Heart right ventricle (tissue), 16 donors: ENCODE measurements at regions not wholly inside any gene's neighbourhood (a gene's known extent, or its start where the extent isn't known, plus 50 kb on each side); places are given as distances from the start of the nearest gene placed in this dataset.
"Not testable (repeated sequence)": the region's sequence is repeated elsewhere in the genome, so short reads cannot be mapped to it uniquely, and the experiment has no call there.

Experiments used
- ATAC-seq, 8 donors: fragments of 200-7000 bp; cut with Tn5 transposase; one replicate each; pipeline ENCODE4 v1.9.1; 2020; ENCODE audit warnings: mild to moderate bottlenecking in 8 of 8, moderate library complexity in 8 of 8, moderate number of reproducible peaks in 1 of 8
- DNase-seq, 2 donors: peaks; one replicate each; pipeline ENCODE4 v3.0.0-alpha.2; 2020
- H3K27ac ChIP-seq, 10 donors: fragments of 200-600 bp; sonication (generic) in 2 of 10; one replicate each; pipeline versions ENCODE4 v1.5.0 to v1.8.0; 2020 to 2022; ENCODE audit warnings: mild to moderate bottlenecking in 3 of 10
- H3K27me3 ChIP-seq, 7 donors: fragments of 200-600 bp; one replicate each; pipeline ENCODE4 v1.8.0; 2021 to 2022; ENCODE audit warnings: mild to moderate bottlenecking in 2 of 7
- H3K36me3 ChIP-seq, 9 donors: fragments of 200-600 bp; sonication (generic) in 1 of 9; one replicate each; pipeline versions ENCODE4 v1.5.0 to v1.8.0; 2020 to 2022; ENCODE audit warnings: mild to moderate bottlenecking in 2 of 9
- H3K4me1 ChIP-seq, 9 donors: fragments of 200-600 bp; sonication (generic) in 1 of 9; one replicate each; pipeline versions ENCODE4 v1.5.0 to v1.8.0; 2020 to 2022; ENCODE audit warnings: mild to moderate bottlenecking in 4 of 9
- H3K4me3 ChIP-seq, 10 donors: fragments of 200-600 bp; sonication (generic) in 2 of 10; one replicate each; pipeline versions ENCODE4 v1.5.0 to v1.8.0; 2020 to 2022; ENCODE audit warnings: mild to moderate bottlenecking in 7 of 10, moderate library complexity in 2 of 10
- H3K9me3 ChIP-seq, 11 donors: fragments of 200-600 bp in 10 of 11; sonication (generic) in 2 of 11; one replicate each; pipeline versions ENCODE4 v1.5.0 to v1.8.0; 2013 to 2022; ENCODE audit warnings: mild to moderate bottlenecking in 2 of 11, control low read depth in 1 of 11, moderate library complexity in 1 of 11
- CTCF ChIP-seq, 9 donors: fragments of 200-600 bp; sonication (generic) in 2 of 9; IDR thresholded peaks; one replicate each; pipeline versions ENCODE4 v1.5.0 to v1.8.0; 2021 to 2022; ENCODE audit warnings: antibody characterized with exemption in 9 of 9, mild to moderate bottlenecking in 5 of 9, moderate library complexity in 1 of 9
- WGBS, 2 donors: extraction: QIAGEN DNeasy Blood & Tissue Kit; methylation state at CpG; one replicate each; pipeline ENCODE4 v1.1.7; 2013; ENCODE audit warnings: inconsistent platforms in 1 of 2; 5-methylcytosine and 5-hydroxymethylcytosine counted together
- intact Hi-C, 10 donors: fragments of 100-400 bp; cut with DNase I; formaldehyde crosslinking; loops; one replicate each; pipeline versions ENCODE4 v1.11.1 to v1.14.2; 2022
- donor health status: Arrhythmogenic right ventricular cardiomyopathy.
- donor health status: ischemic (EF 13 %, LVEDD 7.1; RV severe dilation, severe dysfunction).
- donor health status: healthy with polysubstance abuse.
- donor health status: DM: no; HTN: yes; CAD: no.
- donor health status: DM: no; HTN: no; CAD: no.
- donor health status: ischemic (EF 25% LVEDD 6.9; RV normal size, moderate dysfunction).
- donor health status: ischemic (EF 25% LVEDD 5.7; RV mildly dilated, moderate dysfunction).
- donor health status: healthy.
- donor health status: DM: yes; HTN: yes; CAD: no.
- donor health status: Ischemic cardiomyopathy.
- donor health status: ischemic (EF 35%, LVEDD 5.7; RV mildly dilated, moderate dysfunction).
- donor health status: nonischemic (EF 11% LVEDD 7.7; RV severe dilation, severe dysfunction).
- donor health status: DM: yes; HTN: yes; CAD: no.
- donor health status: PGD.
- donor health status: ischemic (EF 29% LVEDD 5.4; RV normal size, mild dysfunction).
- donor health status: nonischemic (EF 23%, LVEDD 6.1; RV moderate dilation, normal function).

- no peak for DNase-seq
Measured at GRCh38 chr14:106230071-106230470, 703.7 kb downstream of the TMEM121 start.

GRCh38 chr14:106233191-106233590 lies 706.8 kb downstream of the TMEM121 start:
- H3K9me3 ChIP-seq, intact Hi-C loops, DNase-seq, ATAC-seq, H3K36me3 ChIP-seq, H3K4me3 ChIP-seq, H3K4me1 ChIP-seq, H3K27ac ChIP-seq: not testable (repeated sequence)
- H3K27me3 ChIP-seq, result peaks cover 0 to 54% (median 13%) of the 10 kb centered on the region in 7 donors
- 21 to 31% methylated on average over 3 of the region's 3 CpGs for WGBS, 2 donors

More at GRCh38 chr14:106230071-106230470, 703.7 kb downstream of the TMEM121 start:
- H3K36me3 ChIP-seq, result no peaks in the 10 kb centered on the region
- intact Hi-C loops, result no loop called here
- WGBS, 2 donors, result 37 to 50% methylated on average over 2 of the region's 2 CpGs
- H3K9me3 ChIP-seq, result no peaks in the 10 kb centered on the region
- peaks cover 0 to 48% (median 11%) of the 10 kb centered on the region in 7 donors for H3K27me3 ChIP-seq
- H3K27ac ChIP-seq, result no peak overlapping the region
- H3K4me1 ChIP-seq, result no peaks in the 10 kb centered on the region
- TF ChIP-seq CTCF (IDR thresholded peaks at IDR 0.05), result no peak
- no peak for ATAC-seq
- H3K4me3 ChIP-seq, result no peak overlapping the region

- H3K9me3 ChIP-seq, H3K27ac ChIP-seq, H3K4me3 ChIP-seq, H3K36me3 ChIP-seq, DNase-seq, H3K4me1 ChIP-seq, ATAC-seq, intact Hi-C loops: not testable (repeated sequence)
- peak in 7 of 9 donors; percentile 9 to 45 (median 27) for TF ChIP-seq CTCF (IDR thresholded peaks at IDR 0.05)
- peaks cover 0 to 59% (median 22%) of the 10 kb centered on the region in 7 donors for H3K27me3 ChIP-seq
- WGBS, 2 donors, result 44 to 46% methylated on average over 12 to 14 of the region's 17 CpGs
Measured at GRCh38 chr14:106234525-106235254, 708.3 kb downstream of the TMEM121 start.

GRCh38 chr14:106235356-106236159 lies 709.2 kb downstream of the TMEM121 start:
- ATAC-seq (no peak), DNase-seq (no peak)
- no peaks in the 10 kb centered on the region for H3K36me3 ChIP-seq
- intact Hi-C loops, result no loop called here
- no peak for TF ChIP-seq CTCF (IDR thresholded peaks at IDR 0.05)
- 50 to 51% methylated on average over 10 of the region's 10 CpGs for WGBS, 2 donors
- no peak overlapping the region for H3K27ac ChIP-seq
- no peaks in the 10 kb centered on the region for H3K4me1 ChIP-seq
- no peak overlapping the region for H3K4me3 ChIP-seq
- no peaks in the 10 kb centered on the region for H3K9me3 ChIP-seq
- H3K27me3 ChIP-seq, result peaks cover 0 to 67% (median 23%) of the 10 kb centered on the region in 7 donors
